ENCODE measurements at regions not wholly inside any gene's neighbourhood (a gene's known extent, or its start where the extent isn't known, plus 50 kb on each side); places are given as distances from the start of the nearest gene placed in this dataset.

GRCh38 chr4:135207531-135207930 lies 1005.9 kb upstream of the PABPC4L start:
- H3K36me3 ChIP-seq (ENCODE audit: control insufficient read depth in 2 of 2, extremely low read depth in 1 of 2, insufficient read depth in 2 of 2, low read length in 2 of 2), result no peaks in the 10 kb centered on the region
- CTCF ChIA-PET, result no interaction called here
- no peak overlapping the region for H3K4me3 ChIP-seq (replicated peaks in 1 of 3; ENCODE audit: insufficient read depth in 1 of 3, low read depth in 1 of 3, low read length in 3 of 3)
- no peak for TF ChIP-seq CTCF (IDR thresholded peaks at IDR 0.05; ENCODE audit: extremely low read depth in 1 of 2, insufficient read depth in 1 of 2, low read depth in 1 of 2, low read length in 2 of 2)
- no peaks in the 10 kb centered on the region for H3K4me1 ChIP-seq (ENCODE audit: control insufficient read depth, extremely low read depth, insufficient read depth, low read length)
- no peak for DNase-seq (ENCODE audit: low read depth, low spot score)
- no peak overlapping the region for H3K9ac ChIP-seq (replicated peaks; ENCODE audit: extremely low read depth, insufficient read depth, low read length)
- no peak for FAIRE-seq
- no peak overlapping the region for H3K27ac ChIP-seq (ENCODE audit: insufficient read depth, low read depth, low read length)
- POLR2A ChIA-PET, result no interaction called here
- H3K4me2 ChIP-seq (ENCODE audit: insufficient read depth, low read length), result no peak overlapping the region
- H3K79me2 ChIP-seq (ENCODE audit: control insufficient read depth, insufficient read depth, low read length), result no peaks in the 10 kb centered on the region
- dilution Hi-C loops (cut with MboI; ENCODE audit: extremely low pct_ligation_motif_present, low sequenced_read_pairs), result no loop called here
- no peaks in the 10 kb centered on the region for H4K20me1 ChIP-seq (replicated peaks; ENCODE audit: control insufficient read depth, extremely low read depth, insufficient read depth, low read length)
- intact Hi-C loops (cut with micrococcal nuclease), result no loop called here
- H3K9me3 ChIP-seq (replicated peaks; ENCODE audit: control insufficient read depth, insufficient read depth, low read length), result no peaks in the 10 kb centered on the region
- H3K27me3 ChIP-seq (ENCODE audit: control insufficient read depth in 2 of 2, insufficient read depth in 2 of 2, low read length in 2 of 2), result no peaks in the 10 kb centered on the region
- H3K9me1 ChIP-seq (replicated peaks; ENCODE audit: control insufficient read depth, extremely low read depth, insufficient read depth, low read length), result no peaks in the 10 kb centered on the region
- BruUV-seq (replicated peaks), result no TSS peak
- no peak overlapping the region for H2AFZ ChIP-seq (ENCODE audit: low read depth, low read length)

GRCh38 chr4:135204311-135204710 lies 1002.7 kb upstream of the PABPC4L start:
- ChIA-PET CTCF (no interaction called here), POLR2A (interaction anchor here (0.7 kb wide), 1 partner anchor 689 kb away, joined by 3 read pairs; no protein-coding TSS in a partner anchor)
- no peak overlapping the region for H3K27ac ChIP-seq (ENCODE audit: insufficient read depth, low read depth, low read length)
- no peak overlapping the region for H2AFZ ChIP-seq (ENCODE audit: low read depth, low read length)
- DNase-seq (ENCODE audit: low read depth, low spot score) (no peak), FAIRE-seq (no peak)
- H3K9me1 ChIP-seq (replicated peaks; ENCODE audit: control insufficient read depth, extremely low read depth, insufficient read depth, low read length), result no peaks in the 10 kb centered on the region
- H3K4me3 ChIP-seq (replicated peaks in 1 of 3; ENCODE audit: insufficient read depth in 1 of 3, low read depth in 1 of 3, low read length in 3 of 3), result no peak overlapping the region
- no peak overlapping the region for H3K9ac ChIP-seq (replicated peaks; ENCODE audit: extremely low read depth, insufficient read depth, low read length)
- no peak overlapping the region for H3K4me2 ChIP-seq (ENCODE audit: insufficient read depth, low read length)
- TF ChIP-seq POLR2A (IDR thresholded peaks at IDR 0.05; ENCODE audit: low read depth, low read length) (no peak), FOS (IDR thresholded peaks at IDR 0.05; ENCODE audit: borderline replicate concordance, insufficient read depth, low read length) (no peak), MAX (IDR thresholded peaks at IDR 0.05; ENCODE audit: insufficient read depth, insufficient read length) (no peak), MYC (IDR thresholded peaks at IDR 0.05; ENCODE audit: low read depth, low read length) (no peak), CTCF (IDR thresholded peaks at IDR 0.05; ENCODE audit: extremely low read depth in 1 of 2, insufficient read depth in 1 of 2, low read depth in 1 of 2, low read length in 2 of 2) (no peak), JUN (IDR thresholded peaks at IDR 0.05; ENCODE audit: borderline replicate concordance, insufficient read depth, insufficient read length, low read depth) (no peak), EZH2 (IDR thresholded peaks at IDR 0.05; ENCODE audit: borderline replicate concordance, low read depth, low read length, severe bottlenecking) (no peak), GATA2 (IDR thresholded peaks at IDR 0.05; ENCODE audit: insufficient read depth, insufficient read length, low read depth, low read length) (no peak), POLR2AphosphoS5 (IDR thresholded peaks at IDR 0.05; ENCODE audit: insufficient read depth, low read depth, low read length) (no peak)
- dilution Hi-C loops (cut with MboI; ENCODE audit: extremely low pct_ligation_motif_present, low sequenced_read_pairs) (no loop called here), intact Hi-C loops (cut with micrococcal nuclease) (no loop called here)
- H4K20me1 ChIP-seq (replicated peaks; ENCODE audit: control insufficient read depth, extremely low read depth, insufficient read depth, low read length), result no peaks in the 10 kb centered on the region
- no peaks in the 10 kb centered on the region for H3K9me3 ChIP-seq (replicated peaks; ENCODE audit: control insufficient read depth, insufficient read depth, low read length)
- no peaks in the 10 kb centered on the region for H3K36me3 ChIP-seq (ENCODE audit: control insufficient read depth in 2 of 2, extremely low read depth in 1 of 2, insufficient read depth in 2 of 2, low read length in 2 of 2)
- no peaks in the 10 kb centered on the region for H3K4me1 ChIP-seq (ENCODE audit: control insufficient read depth, extremely low read depth, insufficient read depth, low read length)
- H3K27me3 ChIP-seq (ENCODE audit: control insufficient read depth in 2 of 2, insufficient read depth in 2 of 2, low read length in 2 of 2), result no peaks in the 10 kb centered on the region
- H3K79me2 ChIP-seq (ENCODE audit: control insufficient read depth, insufficient read depth, low read length), result no peaks in the 10 kb centered on the region
- BruUV-seq (replicated peaks), result no TSS peak
